A673 (cell line): ENCODE measurements at regions not wholly inside any gene's neighbourhood (a gene's known extent, or its start where the extent isn't known, plus 50 kb on each side); places are given as distances from the start of the nearest gene placed in this dataset.
"Not testable (repeated sequence)": the region's sequence is repeated elsewhere in the genome, so short reads cannot be mapped to it uniquely, and the experiment has no call there.

Experiments
- BruUV-seq: library from RNA; stranded (reverse); fragments of 400-500 nt; replicated peaks from 2 replicates; lab custom pipeline; 2021; lab: Mats Ljungman, UMichigan
- CTCF ChIA-PET: fragments of 300-600 bp; sonication (Branson Sonifier 250); formaldehyde crosslinking; loops from one replicate; lab custom pipeline; 2022; ENCODE audit warnings: antibody characterized with exemption; lab: Charles Lee
- POLR2A ChIA-PET: fragments of 300-600 bp; sonication (Branson Sonifier 250); formaldehyde crosslinking; loops from one replicate; lab custom pipeline; 2022; ENCODE audit warnings: antibody characterized with exemption; ENCODE audit not compliant: low non-redundant PET; lab: Charles Lee
- DNase-seq: peaks from one replicate; pipeline ENCODE4 v3.0.0-alpha.2; 2015; ENCODE audit warnings: low spot score
- H3K27ac ChIP-seq: fragments of 200-600 bp; sonication (generic); 2 replicates; pipeline ENCODE4 v1.5.1; 2016; ENCODE audit warnings: mixed run types, low read depth, mild to moderate bottlenecking, mixed read lengths, antibody characterized with exemption, low read length; ENCODE audit not compliant: poor library complexity, severe bottlenecking
- H3K27me3 ChIP-seq: fragments of 200-600 bp; sonication (generic); replicated peaks from 2 replicates; pipeline ENCODE4 v1.6.1; 2017; ENCODE audit warnings: mixed run types, low read depth, mild to moderate bottlenecking, mixed read lengths, antibody characterized with exemption, low read length; ENCODE audit not compliant: insufficient read depth, poor library complexity
- H3K36me3 ChIP-seq: fragments of 200-600 bp; sonication (generic); 2 replicates; pipeline ENCODE4 v1.6.1; 2016; ENCODE audit warnings: mixed run types, mild to moderate bottlenecking, mixed read lengths, antibody characterized with exemption, low read length; ENCODE audit not compliant: insufficient read depth, poor library complexity, severe bottlenecking
- H3K4me1 ChIP-seq: fragments of 200-600 bp; sonication (generic); 2 replicates; pipeline ENCODE4 v1.6.1; 2017; ENCODE audit warnings: mixed run types, mild to moderate bottlenecking, mixed read lengths, antibody characterized with exemption, low read length; ENCODE audit not compliant: insufficient read depth, poor library complexity, severe bottlenecking
- H3K4me3 ChIP-seq: fragments of 200-600 bp; sonication (generic); 2 replicates; pipeline ENCODE4 v1.5.1; 2016; ENCODE audit warnings: low read depth, mixed run types, mild to moderate bottlenecking, mixed read lengths, low read length; ENCODE audit not compliant: poor library complexity, severe bottlenecking
- H3K9me3 ChIP-seq: fragments of 200-600 bp; sonication (generic); 2 replicates; pipeline ENCODE4 v1.6.1; 2016; ENCODE audit warnings: mixed run types, low read depth, mild to moderate bottlenecking, mixed read lengths, antibody characterized with exemption, low read length; ENCODE audit not compliant: poor library complexity, severe bottlenecking
- EZH2 ChIP-seq: fragments of 200-600 bp; sonication (generic); IDR thresholded peaks from 2 replicates; pipeline ENCODE4 v1.6.1; 2017; ENCODE audit warnings: borderline replicate concordance, low read depth, mild to moderate bottlenecking, mixed read lengths, antibody characterized with exemption, low read length; ENCODE audit not compliant: poor library complexity, severe bottlenecking
- intact Hi-C: fragments of 100-400 bp; cut with micrococcal nuclease; formaldehyde crosslinking; loops from one replicate; pipeline ENCODE4 v1.10.0; 2022; ENCODE audit not compliant: unreplicated experiment
- TF ChIP-seq, protein P1 (sequence below): fragments of 300-800, 200-600 bp; sonication (generic); conservative IDR thresholded peaks from 2 replicates; pipeline ENCODE4 v1.5.1; 2017; ENCODE audit warnings: low read depth, mild to moderate bottlenecking, antibody characterized with exemption, low read length, moderate library complexity, mixed read lengths

GRCh38 chr4:127469542-127469941, 163.2 kb upstream of the INTU start:
- ChIA-PET POLR2A (no interaction called here), CTCF (no interaction called here)
- Histone ChIP-seq H3K27ac (no peak overlapping the region), H3K4me3 (no peak overlapping the region), H3K9me3 (no peaks in the 10 kb centered on the region), H3K36me3 (no peaks in the 10 kb centered on the region), H3K4me1 (no peaks in the 10 kb centered on the region), H3K27me3 (no peaks in the 10 kb centered on the region)
- no peak for DNase-seq
- no peak for TF ChIP-seq EZH2
- TF ChIP-seq, protein P1, sequence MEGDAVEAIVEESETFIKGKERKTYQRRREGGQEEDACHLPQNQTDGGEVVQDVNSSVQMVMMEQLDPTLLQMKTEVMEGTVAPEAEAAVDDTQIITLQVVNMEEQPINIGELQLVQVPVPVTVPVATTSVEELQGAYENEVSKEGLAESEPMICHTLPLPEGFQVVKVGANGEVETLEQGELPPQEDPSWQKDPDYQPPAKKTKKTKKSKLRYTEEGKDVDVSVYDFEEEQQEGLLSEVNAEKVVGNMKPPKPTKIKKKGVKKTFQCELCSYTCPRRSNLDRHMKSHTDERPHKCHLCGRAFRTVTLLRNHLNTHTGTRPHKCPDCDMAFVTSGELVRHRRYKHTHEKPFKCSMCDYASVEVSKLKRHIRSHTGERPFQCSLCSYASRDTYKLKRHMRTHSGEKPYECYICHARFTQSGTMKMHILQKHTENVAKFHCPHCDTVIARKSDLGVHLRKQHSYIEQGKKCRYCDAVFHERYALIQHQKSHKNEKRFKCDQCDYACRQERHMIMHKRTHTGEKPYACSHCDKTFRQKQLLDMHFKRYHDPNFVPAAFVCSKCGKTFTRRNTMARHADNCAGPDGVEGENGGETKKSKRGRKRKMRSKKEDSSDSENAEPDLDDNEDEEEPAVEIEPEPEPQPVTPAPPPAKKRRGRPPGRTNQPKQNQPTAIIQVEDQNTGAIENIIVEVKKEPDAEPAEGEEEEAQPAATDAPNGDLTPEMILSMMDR, result no peak
- no TSS peak for BruUV-seq
- intact Hi-C loops, result no loop called here

GRCh38 chr4:127469959-127470809, 162.6 kb upstream of the INTU start:
- intact Hi-C loops, result loop anchor here (10.0 kb wide), 1 partner anchor 1005 kb away; no protein-coding TSS in a partner anchor
- ChIA-PET POLR2A (no interaction called here), CTCF (no interaction called here)
- Histone ChIP-seq H3K9me3 (no peaks in the 10 kb centered on the region), H3K27ac (no peak overlapping the region), H3K36me3 (no peaks in the 10 kb centered on the region), H3K4me3 (no peak overlapping the region), H3K27me3 (no peaks in the 10 kb centered on the region), H3K4me1 (no peaks in the 10 kb centered on the region)
- no peak for TF ChIP-seq EZH2
- TF ChIP-seq, protein P1, result no peak
- BruUV-seq, result no TSS peak
- no peak for DNase-seq

GRCh38 chr4:127478271-127478670, 154.5 kb upstream of the INTU start:
- CTCF ChIA-PET, H3K9me3 ChIP-seq, POLR2A ChIA-PET, H3K27me3 ChIP-seq, H3K4me1 ChIP-seq, H3K4me3 ChIP-seq, H3K36me3 ChIP-seq, BruUV-seq, DNase-seq, H3K27ac ChIP-seq: not testable (repeated sequence)
- intact Hi-C loops, result loop anchor here (2.0 to 10.0 kb wide), 4 partner anchors 61 to 1013 kb away; no protein-coding TSS in a partner anchor
